Dendritic cell treated with granulocyte-macrophage colony-stimulating factor and Interleukin-4, amounts not matched to agents 40 ng/mL and 50 ng/mL, for 4 days (primary cell): ENCODE measurements at regions not wholly inside any gene's neighbourhood (a gene's known extent, or its start where the extent isn't known, plus 50 kb on each side); places are given as distances from the start of the nearest gene placed in this dataset.
"Not testable (repeated sequence)": the region's sequence is repeated elsewhere in the genome, so short reads cannot be mapped to it uniquely, and the experiment has no call there.

Source experiments
- H3K27ac Mint-ChIP-seq: one replicate; pipeline ENCODE4 v1.8.0; 2022; ENCODE audit warnings: mild to moderate bottlenecking, mixed read lengths
- H3K27me3 Mint-ChIP-seq: one replicate; pipeline ENCODE4 v1.8.0; 2022; ENCODE audit warnings: mild to moderate bottlenecking, mixed read lengths
- H3K36me3 Mint-ChIP-seq: one replicate; pipeline ENCODE4 v1.8.0; 2022; ENCODE audit warnings: low read depth, mixed read lengths
- H3K4me1 Mint-ChIP-seq: one replicate; pipeline ENCODE4 v1.8.0; 2022; ENCODE audit warnings: low read depth, mixed read lengths
- H3K4me3 Mint-ChIP-seq: one replicate; pipeline ENCODE4 v1.8.0; 2022; ENCODE audit warnings: mild to moderate bottlenecking, moderate library complexity, mixed read lengths
- H3K9me3 Mint-ChIP-seq: one replicate; pipeline ENCODE4 v1.8.0; 2022; ENCODE audit warnings: mixed read lengths
- intact Hi-C: fragments of 100-400 bp; cut with micrococcal nuclease; formaldehyde crosslinking; loops from one replicate; pipeline ENCODE4 v1.15.0; 2022

DNA sequence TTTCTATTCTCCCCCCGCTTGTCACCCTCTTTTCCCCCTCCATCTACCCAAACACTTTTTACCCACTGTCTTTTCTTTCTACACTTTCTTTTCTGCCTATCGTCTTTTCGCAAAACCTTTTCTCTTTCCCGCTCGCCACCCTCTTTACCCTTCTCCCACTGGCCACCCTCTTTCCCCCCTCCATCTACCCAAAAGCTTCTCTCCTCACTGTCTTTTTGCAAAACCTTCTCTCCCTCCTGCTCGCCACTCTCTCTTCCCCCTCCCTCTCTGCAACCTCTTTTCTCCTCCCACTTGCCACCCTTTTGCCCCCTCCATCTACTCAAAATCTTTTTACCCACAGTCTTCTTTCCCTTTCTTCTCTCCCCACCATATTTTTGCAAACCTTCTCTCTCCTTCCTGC lies 4462.8 kb upstream of the OR11H1 start:
- H3K36me3 Mint-ChIP-seq, H3K4me3 Mint-ChIP-seq, H3K27me3 Mint-ChIP-seq, H3K27ac Mint-ChIP-seq, H3K4me1 Mint-ChIP-seq, intact Hi-C loops: not testable (repeated sequence)
- H3K9me3 Mint-ChIP-seq: peaks cover 66% of the 10 kb centered on the region

DNA sequence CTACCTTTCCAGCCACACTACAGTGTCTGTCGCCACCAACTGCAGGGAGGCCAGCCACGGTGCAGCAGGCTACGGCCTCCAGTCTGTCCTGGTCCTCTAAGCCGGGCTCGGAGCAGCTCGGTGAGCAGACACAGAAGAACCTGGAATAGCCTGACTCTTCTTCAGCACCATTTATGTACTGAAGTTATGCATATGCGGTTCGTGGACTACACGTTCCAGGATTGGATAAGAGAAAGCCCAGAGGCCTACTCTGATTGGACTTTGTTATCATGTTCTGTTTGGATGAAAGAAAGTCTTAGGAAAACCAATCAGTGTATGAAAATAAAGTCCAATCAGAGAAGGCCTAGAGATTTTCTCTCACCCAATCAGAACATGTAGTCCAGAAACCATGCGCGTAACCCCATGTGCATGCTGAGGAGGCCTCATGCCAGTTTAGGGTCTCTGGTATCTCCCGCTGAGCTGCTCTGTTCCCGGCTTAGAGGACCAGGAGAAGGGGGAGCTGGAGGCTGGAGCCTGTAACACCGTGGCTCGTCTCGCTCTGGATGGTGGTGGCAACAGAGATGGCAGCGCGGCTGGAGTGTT lies 4462.0 kb upstream of the OR11H1 start:
- peaks cover 60% of the 10 kb centered on the region for H3K9me3 Mint-ChIP-seq
- H3K4me3 Mint-ChIP-seq, H3K4me1 Mint-ChIP-seq, H3K36me3 Mint-ChIP-seq, H3K27me3 Mint-ChIP-seq, intact Hi-C loops, H3K27ac Mint-ChIP-seq: not testable (repeated sequence)

DNA sequence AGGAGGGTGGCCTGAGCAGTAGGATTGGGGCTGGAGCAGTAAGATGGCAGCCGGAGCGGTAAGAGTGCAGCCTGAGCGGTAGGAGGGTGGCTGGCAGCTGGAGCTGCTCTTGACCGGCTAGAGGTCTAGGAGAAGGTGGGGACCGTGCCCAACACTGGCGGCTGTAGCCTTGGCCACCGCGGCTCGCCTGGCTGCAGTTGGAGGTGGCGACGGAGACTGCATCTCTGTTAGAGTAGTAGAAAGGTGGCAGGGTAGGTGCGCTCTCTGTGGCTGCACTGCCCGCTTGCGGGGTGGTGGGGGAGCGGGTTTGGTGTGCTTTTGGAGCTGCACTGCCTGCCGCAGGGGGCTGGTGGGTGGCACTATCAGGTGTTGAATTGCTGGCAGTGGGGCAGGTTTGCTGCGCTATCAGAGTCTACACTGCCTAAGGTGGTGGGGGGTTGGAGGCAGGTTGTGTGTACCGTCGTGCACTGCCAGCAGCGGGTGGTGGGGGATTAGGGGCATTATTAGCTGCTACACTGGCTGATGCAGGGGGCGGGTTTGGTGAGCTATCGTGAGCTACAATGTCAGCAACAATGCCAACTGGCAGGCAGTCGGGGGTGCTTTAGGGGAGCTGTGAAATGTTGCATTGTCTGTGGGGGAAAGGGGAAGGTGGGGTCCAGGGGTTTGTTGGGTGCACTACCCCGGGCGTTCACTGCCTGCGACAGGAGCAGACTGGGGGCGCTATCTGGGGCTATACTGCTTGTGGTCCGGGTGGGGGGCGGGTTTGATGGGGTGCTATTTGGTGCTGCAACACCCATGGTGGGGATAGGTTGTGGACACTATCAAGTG lies 4461.3 kb upstream of the OR11H1 start:
- peaks cover 57% of the 10 kb centered on the region for H3K9me3 Mint-ChIP-seq
- no peaks in the 10 kb centered on the region for H3K27me3 Mint-ChIP-seq
- no peak overlapping the region for H3K4me3 Mint-ChIP-seq
- H3K4me1 Mint-ChIP-seq: no peaks in the 10 kb centered on the region
- intact Hi-C loops: no loop called here
- H3K36me3 Mint-ChIP-seq: no peaks in the 10 kb centered on the region
- no peak overlapping the region for H3K27ac Mint-ChIP-seq

DNA sequence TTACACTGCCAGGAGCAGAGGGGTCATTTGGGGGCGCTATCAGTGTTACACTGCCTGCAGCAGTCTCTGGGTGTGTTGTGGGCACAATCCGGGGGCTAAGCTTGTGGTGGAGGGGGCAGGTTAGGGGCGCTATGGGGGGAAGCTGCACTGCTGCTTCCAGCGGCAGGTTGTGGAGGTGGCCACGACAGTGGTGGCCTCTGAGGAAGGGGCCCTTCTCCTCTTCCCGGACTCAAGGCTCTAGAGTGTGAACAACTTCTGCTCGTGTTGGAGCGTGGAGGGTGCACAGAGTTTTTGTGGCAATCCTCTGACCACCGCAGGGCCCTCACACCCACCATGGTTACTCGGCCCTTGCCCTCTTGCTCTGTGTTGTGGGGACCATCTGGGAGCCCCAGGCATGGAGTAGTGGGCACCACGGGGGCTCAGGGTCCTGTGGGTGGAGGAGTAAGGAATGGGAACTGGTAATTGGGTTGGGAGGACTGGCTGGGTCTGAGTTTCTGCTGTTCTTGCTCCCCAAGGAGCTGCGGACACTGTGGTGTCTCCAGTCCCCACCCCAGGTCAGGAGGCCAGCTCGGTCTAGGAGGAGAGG lies 4460.6 kb upstream of the OR11H1 start:
- H3K9me3 Mint-ChIP-seq: peaks cover 57% of the 10 kb centered on the region
- H3K4me1 Mint-ChIP-seq, intact Hi-C loops, H3K36me3 Mint-ChIP-seq, H3K4me3 Mint-ChIP-seq, H3K27ac Mint-ChIP-seq, H3K27me3 Mint-ChIP-seq: not testable (repeated sequence)

DNA sequence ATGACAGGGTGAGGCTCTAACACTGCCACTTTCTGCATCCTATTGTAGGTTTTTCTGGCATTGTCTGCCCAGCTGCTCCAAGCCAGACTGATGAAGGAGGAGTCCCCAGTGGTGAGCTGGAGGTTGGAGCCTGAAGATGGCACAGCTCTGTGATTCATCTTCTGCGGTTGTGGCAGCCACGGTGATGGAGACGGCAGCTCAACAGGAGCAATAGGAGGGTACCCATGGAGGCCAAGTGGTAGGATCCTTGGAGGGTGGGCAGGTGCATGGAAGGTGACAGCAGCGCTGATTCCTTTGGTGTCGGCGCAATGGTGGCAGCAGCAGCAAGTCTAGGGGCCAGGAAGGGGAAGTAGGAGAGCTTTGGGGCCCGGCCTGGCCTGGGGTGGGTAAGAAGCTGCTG lies 4460.1 kb upstream of the OR11H1 start:
- H3K36me3 Mint-ChIP-seq, H3K27ac Mint-ChIP-seq, H3K27me3 Mint-ChIP-seq, H3K4me3 Mint-ChIP-seq, intact Hi-C loops, H3K4me1 Mint-ChIP-seq: not testable (repeated sequence)
- peaks cover 51% of the 10 kb centered on the region for H3K9me3 Mint-ChIP-seq

DNA sequence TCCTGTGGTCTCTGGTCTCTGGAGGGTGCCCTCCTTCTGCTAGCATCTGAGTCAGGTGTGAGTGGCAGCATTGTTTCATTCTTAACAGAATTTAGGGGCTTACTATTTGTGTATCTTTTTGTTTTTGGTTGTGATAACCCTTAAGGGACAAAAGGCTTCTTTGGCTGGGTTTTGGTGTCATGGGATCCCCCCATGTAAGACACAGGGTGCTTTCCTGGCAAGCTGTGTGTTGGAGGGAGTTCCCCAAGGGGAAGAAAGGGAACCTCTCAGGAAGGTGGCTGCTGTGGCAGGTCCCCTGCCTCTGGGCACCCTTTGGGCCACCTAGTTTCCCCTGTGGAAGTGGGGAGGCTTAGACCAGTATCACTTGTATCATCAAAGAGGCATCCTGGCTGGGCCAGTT lies 4459.6 kb upstream of the OR11H1 start:
- H3K36me3 Mint-ChIP-seq, H3K4me3 Mint-ChIP-seq, intact Hi-C loops, H3K4me1 Mint-ChIP-seq, H3K27ac Mint-ChIP-seq, H3K27me3 Mint-ChIP-seq: not testable (repeated sequence)
- peaks cover 47% of the 10 kb centered on the region for H3K9me3 Mint-ChIP-seq
